Activated naive CD4-positive, alpha-beta T cell treated with anti-CD3 and anti-CD28 coated beads, Interleukin-2, amount 10 ng/mL, durations not matched to agents 7 days and 5 days (primary cell): ENCODE measurements at regions not wholly inside any gene's neighbourhood (a gene's known extent, or its start where the extent isn't known, plus 50 kb on each side); places are given as distances from the start of the nearest gene placed in this dataset.
"Not testable (repeated sequence)": the region's sequence is repeated elsewhere in the genome, so short reads cannot be mapped to it uniquely, and the experiment has no call there.

ENCODE experiments used
- CTCF ChIA-PET: fragments of 350-600 bp; sonication (Branson Sonifier 250); formaldehyde crosslinking; loops from one replicate; lab custom pipeline; 2021; ENCODE audit warnings: antibody characterized with exemption; lab: Charles Lee
- DNase-seq: peaks from one replicate; pipeline ENCODE4 v3.0.0-alpha.2; 2020
- H3K27ac Mint-ChIP-seq: one replicate; pipeline ENCODE4 v1.8.0; 2021; ENCODE audit warnings: mild to moderate bottlenecking, moderate library complexity, mixed read lengths
- H3K27me3 Mint-ChIP-seq: one replicate; pipeline ENCODE4 v1.8.0; 2021; ENCODE audit warnings: mild to moderate bottlenecking, mixed read lengths
- H3K36me3 Mint-ChIP-seq: one replicate; pipeline ENCODE4 v1.8.0; 2021; ENCODE audit warnings: mixed read lengths
- H3K4me1 Mint-ChIP-seq: one replicate; pipeline ENCODE4 v1.8.0; 2021; ENCODE audit warnings: mixed read lengths
- H3K4me3 Mint-ChIP-seq: one replicate; pipeline ENCODE4 v1.8.0; 2021; ENCODE audit warnings: mild to moderate bottlenecking, moderate library complexity, mixed read lengths
- H3K9me3 Mint-ChIP-seq: one replicate; pipeline ENCODE4 v1.8.0; 2021; ENCODE audit warnings: mixed read lengths

- Mint-ChIP-seq H3K27ac (no peak overlapping the region), H3K27me3 (no peaks in the 10 kb centered on the region)
Observed at GRCh38 chr1:82795508-82796149, 994.9 kb downstream of the ADGRL2 start.

GRCh38 chr1:82792151-82792550 is 991.4 kb downstream of the ADGRL2 start:
- H3K27ac Mint-ChIP-seq: no peak overlapping the region
- H3K27me3 Mint-ChIP-seq: no peaks in the 10 kb centered on the region
- CTCF ChIA-PET: no interaction called here
- H3K4me3 Mint-ChIP-seq: no peak overlapping the region
- H3K4me1 Mint-ChIP-seq: no peaks in the 10 kb centered on the region
- no peak for DNase-seq
- no peaks in the 10 kb centered on the region for H3K36me3 Mint-ChIP-seq
- peaks cover 7% of the 10 kb centered on the region for H3K9me3 Mint-ChIP-seq

More at GRCh38 chr1:82795508-82796149, 994.9 kb downstream of the ADGRL2 start:
- no peak for DNase-seq
- H3K4me3 Mint-ChIP-seq: no peak overlapping the region
- no peaks in the 10 kb centered on the region for H3K4me1 Mint-ChIP-seq
- H3K36me3 Mint-ChIP-seq: no peaks in the 10 kb centered on the region
- H3K9me3 Mint-ChIP-seq: peaks cover 4% of the 10 kb centered on the region
- CTCF ChIA-PET: no interaction called here

- Mint-ChIP-seq H3K27ac (no peak overlapping the region), H3K9me3 (peaks cover 7% of the 10 kb centered on the region), H3K27me3 (no peaks in the 10 kb centered on the region), H3K36me3 (no peaks in the 10 kb centered on the region), H3K4me1 (no peaks in the 10 kb centered on the region), H3K4me3 (no peak overlapping the region)
- CTCF ChIA-PET: interaction anchor here (1.2 kb wide), 1 partner anchor 15 kb away, joined by 4 read pairs; no protein-coding TSS in a partner anchor
- no peak for DNase-seq
Observed at GRCh38 chr1:82790556-82790955, 989.8 kb downstream of the ADGRL2 start.

DNA sequence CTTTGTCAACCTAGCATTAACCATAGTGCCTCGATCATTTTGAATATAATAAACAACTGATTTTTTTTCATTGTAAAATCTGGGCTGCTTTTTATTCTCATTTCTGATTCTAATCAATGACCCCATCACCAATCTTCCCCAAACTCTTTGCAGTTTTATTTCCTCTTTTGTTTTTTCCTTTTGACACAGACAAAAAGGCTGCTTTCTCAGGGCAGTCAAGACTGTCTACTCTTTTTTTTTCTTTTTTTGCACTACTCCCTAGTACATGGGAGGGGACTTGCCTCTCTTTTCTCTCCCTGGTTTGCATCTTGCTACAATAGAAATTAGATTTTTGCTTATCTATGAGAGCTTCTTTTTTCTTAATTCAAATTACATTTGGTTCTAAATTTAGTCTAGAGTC is 987.9 kb downstream of the ADGRL2 start:
- Mint-ChIP-seq H3K4me3 (no peak overlapping the region), H3K27me3 (no peaks in the 10 kb centered on the region), H3K9me3 (peaks cover 7% of the 10 kb centered on the region), H3K4me1 (no peaks in the 10 kb centered on the region), H3K36me3 (no peaks in the 10 kb centered on the region), H3K27ac (no peak overlapping the region)
- no peak for DNase-seq
- CTCF ChIA-PET: no interaction called here

DNA sequence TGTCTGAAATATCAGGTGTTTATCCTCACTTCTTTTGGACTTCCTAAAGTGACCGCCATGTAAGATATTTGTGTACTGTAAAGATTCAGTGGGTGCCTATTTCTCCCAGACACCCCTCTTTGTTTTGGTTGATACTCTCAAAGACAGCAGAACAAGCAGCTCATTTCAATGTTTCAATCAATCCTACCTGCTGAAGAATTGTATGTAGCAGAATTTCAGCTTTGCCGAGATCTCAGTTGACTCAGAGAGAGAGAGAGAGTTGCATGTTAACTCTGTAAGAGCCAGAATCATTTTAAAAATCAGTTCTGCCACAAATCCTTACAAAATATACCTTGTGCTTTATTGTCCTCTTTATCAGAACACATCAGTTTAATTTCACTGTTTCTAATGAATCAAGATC is 987.3 kb downstream of the ADGRL2 start:
- no peak for DNase-seq
- CTCF ChIA-PET: no interaction called here
- Mint-ChIP-seq H3K9me3 (peaks cover 7% of the 10 kb centered on the region), H3K4me3 (no peak overlapping the region), H3K27me3 (no peaks in the 10 kb centered on the region), H3K27ac (no peak overlapping the region), H3K36me3 (no peaks in the 10 kb centered on the region), H3K4me1 (no peaks in the 10 kb centered on the region)

DNA sequence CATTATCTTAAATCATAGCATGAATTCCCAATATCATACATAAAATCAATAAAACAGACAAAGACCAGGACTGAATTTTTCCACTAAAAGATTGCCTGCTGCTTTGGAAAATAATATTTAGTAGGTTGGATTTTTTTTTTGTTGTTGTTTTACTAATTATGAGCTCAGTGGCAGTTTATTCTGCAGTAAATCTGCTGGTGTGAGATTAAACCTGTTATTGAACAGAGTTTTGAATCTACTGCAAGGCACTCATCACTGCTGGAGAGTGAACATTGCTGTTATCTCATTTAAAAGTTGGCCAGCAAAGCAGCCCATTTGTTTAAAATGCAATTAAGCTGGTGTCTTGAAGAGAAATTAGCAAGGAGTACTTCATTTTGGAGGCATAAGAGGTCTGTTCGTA is 986.1 kb downstream of the ADGRL2 start:
- CTCF ChIA-PET: no interaction called here
- H3K27ac Mint-ChIP-seq: no peak overlapping the region

DNA sequence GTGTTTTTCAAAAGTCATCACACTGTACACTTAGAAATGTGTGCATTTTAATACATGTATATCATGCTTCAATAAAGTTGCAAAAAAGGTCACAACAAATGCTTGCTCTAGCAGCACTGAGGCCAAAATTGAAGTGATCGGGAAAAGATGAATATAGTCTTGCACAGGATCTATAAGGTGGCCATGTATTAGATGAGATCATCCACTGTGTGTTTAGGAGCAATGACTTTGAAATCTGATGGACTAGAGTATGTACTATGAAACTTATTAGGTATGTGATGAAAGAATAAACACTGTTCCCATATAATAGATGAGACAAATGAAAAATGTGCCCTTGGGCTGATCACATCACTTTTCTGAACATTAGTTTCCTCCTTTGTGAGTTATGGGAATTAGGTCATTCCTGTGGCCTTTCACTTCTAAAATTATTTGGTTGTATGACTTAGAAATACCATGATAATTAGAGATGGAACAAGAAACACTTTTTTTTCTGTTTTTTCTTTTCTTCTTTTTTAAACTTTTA is 984.6 kb downstream of the ADGRL2 start:
- Mint-ChIP-seq H3K9me3 (peaks cover 3% of the 10 kb centered on the region), H3K4me1 (no peaks in the 10 kb centered on the region), H3K27me3 (no peaks in the 10 kb centered on the region), H3K27ac (no peak overlapping the region), H3K4me3 (no peak overlapping the region), H3K36me3 (no peaks in the 10 kb centered on the region)
- no peak for DNase-seq
- CTCF ChIA-PET: no interaction called here

More for the DNA sequence above, 986.1 kb downstream of the ADGRL2 start:
- no peak for DNase-seq
- peaks cover 7% of the 10 kb centered on the region for H3K9me3 Mint-ChIP-seq
- H3K27me3 Mint-ChIP-seq: no peaks in the 10 kb centered on the region
- no peak overlapping the region for H3K4me3 Mint-ChIP-seq
- no peaks in the 10 kb centered on the region for H3K4me1 Mint-ChIP-seq
- no peaks in the 10 kb centered on the region for H3K36me3 Mint-ChIP-seq

DNA sequence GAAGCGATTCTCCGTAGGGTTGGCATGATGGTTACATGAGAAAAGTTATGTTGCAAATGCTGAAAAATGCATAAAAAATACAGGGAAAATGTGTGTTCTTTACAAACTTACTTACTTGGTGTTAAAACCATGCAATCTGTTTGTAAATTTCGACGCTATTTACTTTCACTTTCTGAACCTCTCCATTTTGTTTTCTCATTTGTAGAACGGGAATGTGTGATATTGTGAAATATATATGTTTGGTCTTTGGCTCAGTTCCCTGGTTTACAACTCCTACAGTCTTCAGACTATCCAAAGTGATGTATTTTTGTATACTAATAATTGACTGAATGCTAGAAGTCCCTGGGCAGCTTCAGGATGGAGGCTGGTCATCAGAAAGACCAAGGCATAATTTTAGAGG is 982.3 kb downstream of the ADGRL2 start:
- CTCF ChIA-PET: no interaction called here
- no peak overlapping the region for H3K27ac Mint-ChIP-seq
- H3K36me3 Mint-ChIP-seq: no peaks in the 10 kb centered on the region
- H3K4me3 Mint-ChIP-seq: no peak overlapping the region
- H3K27me3 Mint-ChIP-seq: no peaks in the 10 kb centered on the region
- H3K9me3 Mint-ChIP-seq: no peaks in the 10 kb centered on the region
- DNase-seq: no peak
- H3K4me1 Mint-ChIP-seq: no peaks in the 10 kb centered on the region

- H3K27me3 Mint-ChIP-seq: no peaks in the 10 kb centered on the region
- H3K4me3 Mint-ChIP-seq: no peak overlapping the region
- H3K36me3 Mint-ChIP-seq: no peaks in the 10 kb centered on the region
- H3K27ac Mint-ChIP-seq: no peak overlapping the region
- H3K9me3 Mint-ChIP-seq: no peaks in the 10 kb centered on the region
- H3K4me1 Mint-ChIP-seq: peaks cover 3% of the 10 kb centered on the region
- CTCF ChIA-PET: no interaction called here
- DNase-seq: no peak
Observed at GRCh38 chr1:82782599-82782998, 981.9 kb downstream of the ADGRL2 start.

GRCh38 chr1:82778612-82779011 is 977.9 kb downstream of the ADGRL2 start:
- no peaks in the 10 kb centered on the region for H3K9me3 Mint-ChIP-seq
- H3K4me1 Mint-ChIP-seq: peaks cover 7% of the 10 kb centered on the region
- H3K27ac Mint-ChIP-seq: no peak overlapping the region
- DNase-seq: no peak
- CTCF ChIA-PET: no interaction called here
- H3K36me3 Mint-ChIP-seq: no peaks in the 10 kb centered on the region
- no peak overlapping the region for H3K4me3 Mint-ChIP-seq
- H3K27me3 Mint-ChIP-seq: no peaks in the 10 kb centered on the region

- DNase-seq: no peak
- CTCF ChIA-PET: no interaction called here
- peaks cover 7% of the 10 kb centered on the region for H3K4me1 Mint-ChIP-seq
- no peak overlapping the region for H3K27ac Mint-ChIP-seq
- no peaks in the 10 kb centered on the region for H3K36me3 Mint-ChIP-seq
- no peaks in the 10 kb centered on the region for H3K9me3 Mint-ChIP-seq
- no peak overlapping the region for H3K4me3 Mint-ChIP-seq
- H3K27me3 Mint-ChIP-seq: no peaks in the 10 kb centered on the region
Observed at GRCh38 chr1:82777240-82777639, 976.5 kb downstream of the ADGRL2 start.

DNA sequence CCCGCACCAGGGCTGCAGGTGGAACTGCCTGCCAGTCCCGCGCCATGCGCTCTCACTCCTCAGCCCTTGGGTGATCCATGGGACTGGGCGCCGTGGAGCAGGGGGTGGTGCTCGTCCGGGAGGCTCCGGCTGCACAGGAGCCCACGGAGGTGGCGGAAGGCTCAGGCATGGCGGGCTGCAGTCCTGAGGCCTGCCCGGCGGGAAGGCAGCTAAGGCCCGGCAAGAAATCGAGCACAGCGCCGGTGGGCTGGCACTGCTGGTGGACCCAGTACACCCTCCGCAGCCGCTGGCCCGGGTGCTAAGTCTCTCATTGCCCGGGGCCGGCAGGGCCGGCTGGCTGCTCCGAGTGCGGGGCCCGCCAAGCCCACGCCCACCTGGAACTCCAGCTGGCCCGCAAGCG is 976.0 kb downstream of the ADGRL2 start:
- H3K4me3 Mint-ChIP-seq, H3K36me3 Mint-ChIP-seq, DNase-seq, CTCF ChIA-PET, H3K27me3 Mint-ChIP-seq, H3K4me1 Mint-ChIP-seq, H3K9me3 Mint-ChIP-seq, H3K27ac Mint-ChIP-seq: not testable (repeated sequence)

GRCh38 chr1:82775406-82776000 is 974.8 kb downstream of the ADGRL2 start:
- Mint-ChIP-seq H3K36me3 (no peaks in the 10 kb centered on the region), H3K27ac (no peak overlapping the region), H3K27me3 (no peaks in the 10 kb centered on the region), H3K4me3 (no peak overlapping the region), H3K4me1 (peaks cover 7% of the 10 kb centered on the region), H3K9me3 (no peaks in the 10 kb centered on the region)
- DNase-seq: peak; percentile 44
- CTCF ChIA-PET: interaction anchor here (0.7 kb wide), 1 partner anchor 15 kb away, joined by 4 read pairs; no protein-coding TSS in a partner anchor

- no peak for DNase-seq
- Mint-ChIP-seq H3K36me3 (no peaks in the 10 kb centered on the region), H3K27ac (no peak overlapping the region), H3K4me1 (no peaks in the 10 kb centered on the region), H3K4me3 (no peak overlapping the region), H3K27me3 (no peaks in the 10 kb centered on the region), H3K9me3 (no peaks in the 10 kb centered on the region)
- CTCF ChIA-PET: no interaction called here
Observed at GRCh38 chr1:82762829-82763532, 962.2 kb downstream of the ADGRL2 start.

GRCh38 chr1:82759035-82759434 is 958.3 kb downstream of the ADGRL2 start:
- Mint-ChIP-seq H3K9me3 (no peaks in the 10 kb centered on the region), H3K4me3 (no peak overlapping the region), H3K27ac (no peak overlapping the region), H3K27me3 (no peaks in the 10 kb centered on the region), H3K36me3 (no peaks in the 10 kb centered on the region), H3K4me1 (no peaks in the 10 kb centered on the region)
- CTCF ChIA-PET: no interaction called here
- DNase-seq: no peak
